Subcutaneous abdominal adipose tissue (tissue), 5 donors: ENCODE measurements at regions not wholly inside any gene's neighbourhood (a gene's known extent, or its start where the extent isn't known, plus 50 kb on each side); places are given as distances from the start of the nearest gene placed in this dataset.

Experiments
- H3K27ac ChIP-seq: one replicate; pipeline ENCODE4 v1.7.0; 2013; ENCODE audit warnings: low read depth, mild to moderate bottlenecking, inconsistent platforms, low read length, moderate library complexity
- H3K27me3 ChIP-seq, 5 donors: one replicate each; pipeline ENCODE4 v1.7.0; 2013; ENCODE audit warnings: low read length in 5 of 5, inconsistent platforms in 1 of 5; ENCODE audit not compliant: control insufficient read depth in 5 of 5, insufficient read depth in 4 of 5
- H3K36me3 ChIP-seq, 5 donors: one replicate each; pipeline ENCODE4 v1.7.0; 2013; ENCODE audit warnings: low read length in 5 of 5; ENCODE audit not compliant: control insufficient read depth in 5 of 5, insufficient read depth in 5 of 5
- H3K4me1 ChIP-seq, 5 donors: one replicate each; pipeline ENCODE4 v1.7.0; 2013; ENCODE audit warnings: low read length in 5 of 5, mild to moderate bottlenecking in 3 of 5, moderate library complexity in 1 of 5; ENCODE audit not compliant: control insufficient read depth in 5 of 5, insufficient read depth in 5 of 5
- H3K4me3 ChIP-seq, 5 donors: one replicate each; pipeline ENCODE4 v1.7.0; 2013; ENCODE audit warnings: low read length in 5 of 5, low read depth in 1 of 5
- H3K9ac ChIP-seq, 5 donors: one replicate each; pipeline ENCODE4 v1.7.0; 2013; ENCODE audit warnings: low read length in 5 of 5, mild to moderate bottlenecking in 4 of 5, moderate library complexity in 3 of 5
- H3K9me3 ChIP-seq, 5 donors: one replicate each; pipeline ENCODE4 v1.7.0; 2013; ENCODE audit warnings: low read length in 5 of 5; ENCODE audit not compliant: control insufficient read depth in 5 of 5
- donor health status: healthy.
- donor health status: healthy.
- donor health status: healthy.
- donor health status: healthy.
- donor health status: healthy.

GRCh38 chr7:77467408-77467807 is 51.3 kb upstream of the GSAP start:
- no peak overlapping the region for H3K9ac ChIP-seq
- H3K4me1 ChIP-seq = peaks cover 0 to 9% (median 0%) of the 10 kb centered on the region in 5 donors
- no peaks in the 10 kb centered on the region for H3K27me3 ChIP-seq
- no peaks in the 10 kb centered on the region for H3K36me3 ChIP-seq
- no peak overlapping the region for H3K4me3 ChIP-seq
- no peak overlapping the region for H3K27ac ChIP-seq
- H3K9me3 ChIP-seq = no peaks in the 10 kb centered on the region

- peaks cover 0 to 9% (median 0%) of the 10 kb centered on the region in 5 donors for H3K4me1 ChIP-seq
- peak overlapping the region; percentile 18 for H3K27ac ChIP-seq
- no peak overlapping the region for H3K9ac ChIP-seq
- no peaks in the 10 kb centered on the region for H3K27me3 ChIP-seq
- H3K9me3 ChIP-seq = no peaks in the 10 kb centered on the region
- no peaks in the 10 kb centered on the region for H3K36me3 ChIP-seq
- no peak overlapping the region for H3K4me3 ChIP-seq
Measured at GRCh38 chr7:77466450-77466849, 50.3 kb upstream of the GSAP start.
